ENCODE measurements at regions not wholly inside any gene's neighbourhood (a gene's known extent, or its start where the extent isn't known, plus 50 kb on each side); places are given as distances from the start of the nearest gene placed in this dataset.

GRCh38 chr5:39801306-39801705 lies 376.5 kb upstream of the DAB2 start:
- TF ChIP-seq CTCF (IDR thresholded peaks at IDR 0.05; ENCODE audit: low read length) (no peak), EZH2 (optimal IDR thresholded peaks at IDR 0.05; ENCODE audit: low read depth, low read length) (no peak), EZH2phosphoT487 (IDR thresholded peaks at IDR 0.05; ENCODE audit: low read length) (no peak)

All from MM.1S (cell line).